HFF-Myc (cell line): ENCODE measurements at regions not wholly inside any gene's neighbourhood (a gene's known extent, or its start where the extent isn't known, plus 50 kb on each side); places are given as distances from the start of the nearest gene placed in this dataset.
"Not testable (repeated sequence)": the region's sequence is repeated elsewhere in the genome, so short reads cannot be mapped to it uniquely, and the experiment has no call there.

Experiments
- DNase-seq: peaks from one replicate; pipeline ENCODE4 v3.0.0-alpha.2; 2011; ENCODE audit warnings: low read depth; ENCODE audit errors: extremely low read depth
- H3K4me3 ChIP-seq: replicated peaks from 2 replicates; pipeline ENCODE4 v1.5.1; 2011; ENCODE audit warnings: low read depth, mild to moderate bottlenecking, control low read depth, low read length
- TF ChIP-seq, protein P1 (sequence below): IDR thresholded peaks from 2 replicates; pipeline ENCODE4 v1.5.1; 2012; ENCODE audit warnings: mild to moderate bottlenecking, low read depth, low read length, control low read depth; ENCODE audit errors: missing control alignments

DNA sequence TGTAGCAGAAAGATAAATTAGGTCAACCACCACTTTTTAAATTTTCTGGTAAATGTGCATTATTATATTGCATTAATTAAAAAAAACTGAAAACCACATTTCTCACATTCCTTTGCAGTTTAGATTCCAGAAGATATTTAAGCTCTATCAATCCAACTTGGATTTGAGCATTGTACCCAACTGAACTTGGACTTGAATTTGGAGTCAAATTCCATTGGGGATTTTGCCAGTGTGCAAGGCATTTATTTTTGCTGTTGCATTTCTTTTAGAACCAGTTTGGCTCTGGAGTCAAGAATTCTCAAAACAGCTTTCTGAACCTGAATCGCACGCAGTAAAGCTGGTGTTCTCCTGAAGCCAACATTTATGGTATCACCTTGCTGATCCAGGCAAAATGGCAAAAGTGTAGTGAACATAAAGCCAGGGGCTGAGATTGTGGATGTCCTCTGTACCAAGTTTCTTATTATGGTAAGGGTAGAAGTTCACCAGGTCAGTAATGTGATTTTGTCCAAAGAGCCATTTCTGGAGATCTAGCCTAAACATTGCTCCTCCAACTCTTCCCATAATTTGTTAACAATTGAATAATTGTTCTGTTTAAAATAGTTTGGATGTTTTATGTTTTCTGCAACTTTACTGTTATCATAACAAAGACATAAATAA lies 890.9 kb downstream of the LRRIQ3 start:
- DNase-seq: no peak
- TF ChIP-seq, protein P1, sequence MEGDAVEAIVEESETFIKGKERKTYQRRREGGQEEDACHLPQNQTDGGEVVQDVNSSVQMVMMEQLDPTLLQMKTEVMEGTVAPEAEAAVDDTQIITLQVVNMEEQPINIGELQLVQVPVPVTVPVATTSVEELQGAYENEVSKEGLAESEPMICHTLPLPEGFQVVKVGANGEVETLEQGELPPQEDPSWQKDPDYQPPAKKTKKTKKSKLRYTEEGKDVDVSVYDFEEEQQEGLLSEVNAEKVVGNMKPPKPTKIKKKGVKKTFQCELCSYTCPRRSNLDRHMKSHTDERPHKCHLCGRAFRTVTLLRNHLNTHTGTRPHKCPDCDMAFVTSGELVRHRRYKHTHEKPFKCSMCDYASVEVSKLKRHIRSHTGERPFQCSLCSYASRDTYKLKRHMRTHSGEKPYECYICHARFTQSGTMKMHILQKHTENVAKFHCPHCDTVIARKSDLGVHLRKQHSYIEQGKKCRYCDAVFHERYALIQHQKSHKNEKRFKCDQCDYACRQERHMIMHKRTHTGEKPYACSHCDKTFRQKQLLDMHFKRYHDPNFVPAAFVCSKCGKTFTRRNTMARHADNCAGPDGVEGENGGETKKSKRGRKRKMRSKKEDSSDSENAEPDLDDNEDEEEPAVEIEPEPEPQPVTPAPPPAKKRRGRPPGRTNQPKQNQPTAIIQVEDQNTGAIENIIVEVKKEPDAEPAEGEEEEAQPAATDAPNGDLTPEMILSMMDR: no peak
- no peak overlapping the region for H3K4me3 ChIP-seq

DNA sequence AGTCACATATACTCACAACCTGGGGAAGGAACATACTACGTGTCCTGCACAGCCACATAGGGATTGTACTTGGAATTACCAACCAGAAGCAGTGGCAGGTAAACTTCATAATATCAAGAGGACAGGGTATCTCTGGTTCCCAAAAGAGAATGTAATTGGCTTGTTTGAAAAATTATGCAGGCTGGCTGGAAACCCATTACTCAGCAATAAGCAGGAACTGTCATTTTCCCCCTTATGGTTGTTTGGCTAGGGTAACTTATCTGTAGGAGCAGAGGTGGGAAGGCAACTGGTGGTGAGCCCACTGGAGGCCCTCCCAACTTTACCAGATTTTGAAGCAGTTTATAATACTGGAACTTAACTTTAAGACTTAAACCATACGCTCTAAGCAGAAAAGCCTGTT lies 924.1 kb downstream of the LRRIQ3 start:
- no peak overlapping the region for H3K4me3 ChIP-seq
- no peak for DNase-seq
- TF ChIP-seq, protein P1: no peak

- DNase-seq, H3K4me3 ChIP-seq: not testable (repeated sequence)
Observed at GRCh38 chr1:73245196-73245595, 952.8 kb downstream of the LRRIQ3 start.

DNA sequence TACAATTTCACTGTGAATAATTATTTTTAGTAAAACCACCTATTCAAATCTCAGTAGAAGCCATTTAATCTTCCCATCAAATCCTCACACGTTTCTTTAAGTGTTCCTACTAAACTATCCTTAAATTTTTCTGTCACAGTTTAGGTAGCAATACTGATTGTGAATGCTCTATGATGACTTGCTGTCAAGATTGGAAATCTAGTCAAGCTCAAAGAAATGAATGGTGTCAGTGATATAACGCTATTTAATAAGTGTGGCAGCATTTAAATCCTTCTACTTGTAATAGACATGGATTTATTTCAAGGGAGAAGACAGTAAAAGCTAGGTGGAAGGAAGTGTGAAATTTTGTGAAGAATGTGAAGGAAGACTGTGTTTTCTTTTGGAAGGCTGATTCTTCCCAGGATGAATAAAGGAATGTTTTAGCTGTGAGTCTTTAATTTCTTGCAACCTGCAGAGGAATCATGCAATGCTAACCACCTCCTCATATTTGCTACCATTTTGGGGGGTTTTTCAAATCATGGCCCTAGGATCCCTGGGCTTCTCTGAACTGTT lies 936.7 kb upstream of the NEGR1 start:
- DNase-seq: no peak
- no peak overlapping the region for H3K4me3 ChIP-seq
- TF ChIP-seq, protein P1: no peak

- no peak overlapping the region for H3K4me3 ChIP-seq
- no peak for DNase-seq
- TF ChIP-seq, protein P1: no peak
Observed at GRCh38 chr1:73205294-73205973, 923.1 kb upstream of the NEGR1 start.

DNA sequence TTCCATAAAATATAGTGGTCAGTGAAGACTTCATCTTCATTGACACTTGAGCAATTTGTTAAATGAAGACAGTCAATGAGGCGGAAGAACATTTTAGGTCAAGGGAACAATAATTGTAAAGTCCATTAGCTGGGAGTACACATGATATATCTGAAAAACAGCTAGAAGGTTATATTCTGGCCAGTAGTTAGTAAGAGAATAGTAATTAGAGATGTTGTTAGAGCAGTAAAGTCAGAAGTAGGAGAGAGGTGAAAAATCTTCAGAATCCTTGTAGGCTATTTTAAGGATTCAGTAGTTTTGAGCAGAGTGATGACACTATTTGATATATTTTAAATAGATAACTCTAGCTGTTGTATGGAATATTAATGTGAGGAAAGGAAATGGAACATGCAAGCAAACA lies 915.6 kb upstream of the NEGR1 start:
- TF ChIP-seq, protein P1: no peak
- DNase-seq: no peak
- H3K4me3 ChIP-seq: no peak overlapping the region

- no peak overlapping the region for H3K4me3 ChIP-seq
- TF ChIP-seq, protein P1: no peak
- no peak for DNase-seq
Observed at GRCh38 chr1:73194965-73195364, 912.6 kb upstream of the NEGR1 start.

DNA sequence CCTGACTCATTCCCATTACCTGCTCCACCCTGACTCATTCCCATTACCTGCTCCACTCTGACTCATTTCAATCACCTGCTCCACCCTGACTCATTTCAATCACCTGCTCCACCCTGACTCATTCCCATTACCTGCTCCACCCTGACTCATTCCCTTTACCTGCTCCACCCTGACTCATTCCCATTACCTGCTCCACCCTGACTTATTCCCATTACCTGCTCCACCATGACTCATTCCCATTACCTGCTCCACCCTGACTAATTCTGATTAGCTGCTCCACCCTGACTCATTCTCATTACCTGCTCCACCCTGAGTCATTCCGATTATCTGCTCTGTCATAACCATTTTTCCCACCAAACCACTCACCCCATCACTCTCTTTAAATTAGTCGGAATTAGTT lies 901.2 kb upstream of the NEGR1 start:
- not testable (repeated sequence) for DNase-seq, H3K4me3 ChIP-seq
